ENCODE measurements at regions not wholly inside any gene's neighbourhood (a gene's known extent, or its start where the extent isn't known, plus 50 kb on each side); places are given as distances from the start of the nearest gene placed in this dataset.
"Not testable (repeated sequence)": the region's sequence is repeated elsewhere in the genome, so short reads cannot be mapped to it uniquely, and the experiment has no call there.

- DNase-seq: no peak
Observed at GRCh38 chr5:125222597-125223240, 476.3 kb upstream of the ZNF608 start.

DNA sequence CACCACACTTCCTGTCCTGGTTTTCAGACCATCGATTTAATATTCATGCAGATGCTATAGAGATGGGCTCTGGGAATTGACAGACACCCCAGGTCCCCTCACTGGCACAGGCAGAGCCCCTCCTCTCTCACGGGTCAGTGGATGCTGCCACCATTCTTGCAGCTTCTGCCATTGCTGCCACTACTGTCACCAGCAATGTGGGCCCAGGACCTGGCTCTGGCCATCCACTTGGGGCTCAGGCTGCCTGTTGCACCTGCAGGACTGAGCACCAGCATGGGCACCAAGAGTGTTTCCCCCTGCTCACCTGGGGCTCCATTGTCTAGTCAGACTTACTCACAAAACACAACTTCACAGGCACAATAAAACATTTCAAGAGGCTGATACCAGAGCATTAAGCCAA, 479.0 kb upstream of the ZNF608 start:
- DNase-seq: no peak

GRCh38 chr5:125226825-125227224, 480.4 kb upstream of the ZNF608 start:
- no peak for DNase-seq

GRCh38 chr5:125227333-125228095, 481.1 kb upstream of the ZNF608 start:
- DNase-seq: no peak

GRCh38 chr5:125228363-125229070, 482.1 kb upstream of the ZNF608 start:
- DNase-seq: no peak

DNA sequence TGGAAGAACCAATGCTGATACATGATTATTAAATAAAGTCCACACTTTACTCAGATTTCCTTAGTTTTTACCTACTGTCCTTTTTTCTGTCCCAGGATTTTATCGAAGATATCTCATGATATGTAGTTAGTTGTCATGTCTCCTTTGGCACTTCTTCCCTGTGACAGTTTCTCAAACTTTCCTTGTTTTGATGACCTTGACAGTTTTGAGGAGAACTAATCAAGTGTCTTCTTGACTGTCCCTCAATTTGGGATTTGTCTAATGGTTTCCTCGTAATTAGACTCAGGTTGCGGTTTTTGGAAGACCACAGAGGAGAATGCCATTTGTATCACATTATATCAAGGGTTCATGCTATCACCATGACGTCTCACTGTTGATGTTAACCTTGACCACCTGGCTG, 483.1 kb upstream of the ZNF608 start:
- no peak for DNase-seq

- no peak for DNase-seq
Observed at GRCh38 chr5:125232779-125233230, 486.4 kb upstream of the ZNF608 start.

DNA sequence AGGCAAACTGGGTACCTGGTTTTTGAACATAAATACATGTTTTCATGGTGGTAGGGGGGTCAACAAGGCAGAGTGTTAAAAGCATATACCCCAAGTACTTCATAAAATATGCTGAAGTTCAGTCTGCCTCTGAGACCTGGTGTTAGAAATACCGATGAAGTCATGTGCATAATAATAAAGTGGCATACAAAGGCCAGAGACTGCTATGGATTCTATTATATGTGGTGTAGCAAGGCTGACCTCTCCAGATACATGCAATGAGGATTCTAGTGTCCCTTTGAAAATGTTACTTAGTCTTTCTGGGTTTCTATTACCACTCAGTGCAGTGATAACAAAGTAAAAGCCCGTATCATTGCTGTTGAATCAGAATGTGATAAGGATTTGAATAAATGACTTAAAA, 487.5 kb upstream of the ZNF608 start:
- DNase-seq: no peak

DNA sequence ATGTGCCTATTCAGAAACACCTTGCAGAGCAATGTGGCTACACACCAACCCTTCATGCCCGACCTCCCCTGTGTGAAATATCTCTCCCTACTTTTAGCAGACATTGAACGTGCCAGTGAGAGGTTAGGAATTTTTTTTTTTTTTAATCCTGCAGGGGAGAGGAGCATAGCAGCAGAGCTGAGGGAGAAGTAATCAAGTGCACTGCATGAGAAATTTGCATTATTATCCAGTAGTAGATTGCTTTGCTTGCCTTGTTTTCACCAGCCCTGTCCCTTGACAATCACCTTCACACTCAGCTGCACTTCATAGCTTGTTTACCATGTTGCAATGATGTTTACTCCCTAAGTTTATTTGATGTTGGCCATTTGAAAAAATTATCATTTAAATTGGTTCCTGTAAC, 489.6 kb upstream of the ZNF608 start:
- no peak for DNase-seq

DNA sequence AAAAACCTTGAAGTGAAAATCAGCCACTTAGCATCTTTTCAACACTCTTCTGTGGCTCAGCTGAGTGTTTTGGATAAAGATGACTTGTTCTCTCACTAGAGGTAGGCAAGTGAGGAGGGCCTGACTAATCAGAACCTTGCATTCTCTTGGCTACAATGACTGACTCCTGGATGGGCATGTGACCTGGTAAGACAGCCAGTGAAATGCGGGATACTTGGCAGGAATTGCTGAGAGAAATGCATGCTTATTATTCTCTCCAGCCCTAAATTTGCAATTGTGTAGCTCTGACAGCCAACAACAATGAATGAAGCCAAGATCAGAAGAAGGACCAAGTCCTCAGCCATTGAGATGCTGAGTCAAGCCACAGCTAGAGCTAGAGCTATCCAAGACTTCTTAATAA, 490.5 kb upstream of the ZNF608 start:
- DNase-seq: no peak

GRCh38 chr5:125244531-125244930, 498.1 kb upstream of the ZNF608 start:
- DNase-seq: no peak

GRCh38 chr5:125245216-125245615, 498.8 kb upstream of the ZNF608 start:
- DNase-seq: no peak

DNA sequence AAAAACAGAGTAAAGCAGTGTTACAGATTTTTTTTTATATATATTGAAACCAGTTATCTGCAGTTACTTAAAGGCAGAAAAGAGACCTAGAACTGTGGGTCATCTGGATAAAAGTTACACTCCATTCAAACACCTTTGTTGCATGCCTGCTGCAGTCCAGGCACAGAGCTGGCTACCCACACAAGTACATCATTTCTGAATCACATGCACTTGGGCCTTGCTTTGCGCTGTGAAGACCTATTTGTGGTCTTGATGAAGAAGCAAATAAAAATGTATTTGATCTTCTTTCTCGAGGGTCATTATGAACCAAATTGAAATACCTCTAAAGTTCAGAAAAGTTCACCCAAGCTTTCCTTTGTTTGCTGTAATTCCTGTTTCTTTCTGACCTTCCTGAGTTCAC, 503.0 kb upstream of the ZNF608 start:
- no peak for DNase-seq

GRCh38 chr5:125251703-125252102, 505.3 kb upstream of the ZNF608 start:
- DNase-seq: no peak

- DNase-seq: not testable (repeated sequence)
Observed at GRCh38 chr5:125253634-125254033, 507.2 kb upstream of the ZNF608 start.

- no peak for DNase-seq
Observed at GRCh38 chr5:125254267-125254666, 507.8 kb upstream of the ZNF608 start.

GRCh38 chr5:125256296-125256695, 509.9 kb upstream of the ZNF608 start:
- no peak for DNase-seq

DNA sequence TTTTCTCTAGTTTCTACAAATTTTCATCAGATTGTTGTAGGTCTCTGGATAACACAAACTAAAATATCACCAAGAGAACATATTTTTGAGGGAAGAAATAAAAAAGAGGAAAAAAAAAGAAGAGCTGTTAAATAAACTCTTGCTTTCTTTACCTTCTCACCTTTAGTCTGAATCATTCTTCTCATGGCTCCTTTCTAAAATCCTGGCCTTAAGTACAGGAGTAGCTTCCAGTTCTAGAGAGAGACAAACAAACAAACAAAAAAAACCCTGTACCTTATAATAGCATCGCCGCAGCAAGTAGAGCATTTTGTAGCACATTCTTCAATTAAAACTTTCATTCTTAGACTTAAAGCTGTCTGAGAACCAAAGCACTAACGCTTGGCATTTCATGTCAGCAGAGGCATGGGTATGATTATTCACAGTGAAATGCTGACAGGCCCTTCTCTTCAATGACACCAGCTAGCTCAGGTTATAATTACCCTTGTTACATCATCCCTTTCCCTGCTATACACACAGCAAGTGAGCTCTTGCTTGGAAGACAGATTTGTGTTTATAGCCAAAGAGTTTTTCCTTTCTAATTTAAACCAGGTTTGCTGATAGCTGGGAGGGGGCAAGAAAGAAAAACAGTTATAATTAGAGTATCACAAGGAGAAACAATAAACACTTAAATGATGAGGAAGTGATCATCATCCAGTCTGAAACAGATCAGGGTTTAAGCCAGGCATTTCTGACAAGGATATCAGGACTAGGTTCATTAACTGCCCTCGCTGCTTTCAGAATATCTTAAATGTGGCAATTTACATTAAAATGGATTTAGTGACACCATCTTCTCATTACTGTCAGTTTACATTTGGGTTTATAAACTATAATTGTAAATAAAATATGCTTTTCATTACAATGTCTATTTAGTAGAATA, 510.9 kb upstream of the ZNF608 start:
- DNase-seq: no peak

DNA sequence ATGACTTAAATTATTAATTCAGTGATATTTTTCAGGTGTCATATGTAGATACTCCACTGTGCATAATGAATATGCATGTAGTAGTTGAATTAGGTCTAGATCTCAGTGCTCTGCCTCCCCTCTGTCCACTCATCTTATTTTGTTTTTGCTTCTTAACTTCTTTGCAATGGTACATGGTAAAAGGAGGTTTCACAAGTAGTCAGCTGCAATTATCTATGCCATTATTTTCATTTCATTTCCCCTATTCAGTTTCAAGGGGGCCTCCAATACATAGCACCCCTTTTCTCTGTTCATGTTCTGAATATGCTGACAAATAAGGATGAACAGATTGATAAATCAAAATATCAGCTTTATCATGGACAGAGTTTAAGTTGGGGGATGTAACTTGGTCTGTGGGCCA, 511.6 kb upstream of the ZNF608 start:
- no peak for DNase-seq

DNA sequence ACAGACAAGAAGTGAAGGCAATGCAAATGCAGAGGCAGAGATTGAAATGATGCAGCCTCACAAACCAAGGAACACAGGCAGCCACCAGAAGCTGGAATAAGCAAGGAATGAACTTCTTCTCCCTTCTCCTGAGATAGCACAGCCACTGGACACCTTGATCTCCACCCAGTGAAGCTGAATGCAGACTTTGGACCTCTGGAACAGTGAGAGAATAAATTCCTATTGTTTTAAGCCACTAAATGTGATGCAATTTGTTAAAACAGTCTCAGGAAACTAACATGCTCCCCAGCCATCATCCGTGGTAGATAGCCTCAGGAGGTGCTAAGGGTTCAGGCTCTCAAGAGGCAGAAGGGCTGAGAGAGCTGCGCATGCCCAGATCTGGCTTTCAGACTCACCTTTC, 512.2 kb upstream of the ZNF608 start:
- no peak for DNase-seq

GRCh38 chr5:125261505-125262250, 515.2 kb upstream of the ZNF608 start:
- no peak for DNase-seq

GRCh38 chr5:125262782-125263181, 516.3 kb upstream of the ZNF608 start:
- no peak for DNase-seq
